GM23338 (cell line): ENCODE measurements at regions not wholly inside any gene's neighbourhood (a gene's known extent, or its start where the extent isn't known, plus 50 kb on each side); places are given as distances from the start of the nearest gene placed in this dataset.

Experiments
- ATAC-seq: fragments of 200-7000 bp; cut with Tn5 transposase; 3 replicates; pipeline ENCODE4 v1.9.1; 2020
- DNase-seq: peaks from one replicate; pipeline ENCODE4 v3.0.0-alpha.2; 2015; ENCODE audit warnings: low spot score
- H2AFZ ChIP-seq: fragments of 200-600 bp; sonication (generic); 2 replicates; pipeline ENCODE4 v1.8.0; 2016; ENCODE audit warnings: antibody characterized with exemption, mild to moderate bottlenecking, moderate library complexity
- H3F3A ChIP-seq: fragments of 200-600 bp; sonication (generic); replicated peaks from 2 replicates; pipeline ENCODE4 v1.8.0; 2017; ENCODE audit warnings: antibody characterized with exemption, mixed run types, low read depth
- H3K27ac ChIP-seq: fragments of 200-600 bp; sonication (generic); 2 replicates; pipeline ENCODE4 v1.6.1; 2016; ENCODE audit warnings: low read depth
- H3K27me3 ChIP-seq: fragments of 200-600 bp; sonication (generic); 2 replicates; pipeline ENCODE4 v1.8.0; 2016; ENCODE audit warnings: mild to moderate bottlenecking, mixed run types, moderate library complexity; ENCODE audit not compliant: insufficient read depth
- H3K36me3 ChIP-seq: fragments of 200-600 bp; sonication (generic); 2 replicates; pipeline ENCODE4 v1.8.0; 2016; ENCODE audit warnings: mild to moderate bottlenecking; ENCODE audit not compliant: insufficient read depth
- H3K4me1 ChIP-seq: fragments of 200-600 bp; sonication (generic); 2 replicates; pipeline ENCODE4 v1.8.0; 2016; ENCODE audit warnings: mild to moderate bottlenecking, moderate library complexity; ENCODE audit not compliant: insufficient read depth
- H3K4me2 ChIP-seq: fragments of 200-600 bp; sonication (generic); 2 replicates; pipeline ENCODE4 v1.7.1; 2017; ENCODE audit warnings: mixed run types
- H3K4me3 ChIP-seq: fragments of 200-600 bp; sonication (generic); 2 replicates; pipeline ENCODE4 v1.6.1; 2016; ENCODE audit warnings: mixed run types
- H3K79me2 ChIP-seq: fragments of 200-600 bp; sonication (generic); replicated peaks from 2 replicates; pipeline ENCODE4 v1.8.0; 2017; ENCODE audit warnings: mild to moderate bottlenecking; ENCODE audit not compliant: insufficient read depth
- H3K9me2 ChIP-seq: fragments of 200-600 bp; sonication (generic); 2 replicates; pipeline ENCODE4 v1.8.0; 2017; ENCODE audit not compliant: insufficient read depth
- H4K20me1 ChIP-seq: fragments of 200-600 bp; sonication (generic); replicated peaks from 2 replicates; pipeline ENCODE4 v1.8.0; 2017; ENCODE audit warnings: mild to moderate bottlenecking; ENCODE audit not compliant: insufficient read depth
- H3K27ac Mint-ChIP-seq: 2 replicates; pipeline ENCODE4 v1.8.0; 2020; ENCODE audit warnings: inconsistent platforms, mild to moderate bottlenecking, moderate library complexity, mixed read lengths
- H3K27me3 Mint-ChIP-seq: 3 replicates; pipeline ENCODE4 v1.8.0; 2022; ENCODE audit warnings: low read depth, mild to moderate bottlenecking, moderate library complexity, mixed read lengths, inconsistent platforms; ENCODE audit not compliant: insufficient read depth, poor library complexity
- H3K36me3 Mint-ChIP-seq: 3 replicates; pipeline ENCODE4 v1.8.0; 2021; ENCODE audit warnings: low read depth, mild to moderate bottlenecking, inconsistent platforms, moderate library complexity, mixed read lengths
- H3K4me1 Mint-ChIP-seq: 3 replicates; pipeline ENCODE4 v1.8.0; 2020; ENCODE audit warnings: mild to moderate bottlenecking, inconsistent platforms, mixed read lengths
- H3K4me3 Mint-ChIP-seq: 3 replicates; pipeline ENCODE4 v1.8.0; 2021; ENCODE audit warnings: moderate library complexity, mild to moderate bottlenecking, inconsistent platforms, mixed read lengths
- H3K9me3 Mint-ChIP-seq: 3 replicates; pipeline ENCODE4 v1.8.0; 2020; ENCODE audit warnings: moderate library complexity, mild to moderate bottlenecking, inconsistent platforms, mixed read lengths
- CREB1 ChIP-seq: fragments of 250-450 bp; sonication (Bioruptor Pico); IDR thresholded peaks from 2 replicates; pipeline ENCODE4 v1.5.0; 2020; ENCODE audit warnings: low read depth, mild to moderate bottlenecking, moderate library complexity
- CTCF ChIP-seq, 2 experiments: fragments of 200-600 bp in 1 of 2; sonication (generic) in 1 of 2; conservative IDR thresholded peaks; 2 replicates each; pipeline versions ENCODE4 v1.5.1 to v1.6.1; 2016 to 2017; ENCODE audit warnings: antibody characterized with exemption in 2 of 2, low read depth in 2 of 2, mild to moderate bottlenecking in 2 of 2, moderate library complexity in 1 of 2
- ETS1 ChIP-seq: IDR thresholded peaks from 2 replicates; pipeline ENCODE4 v1.6.1; 2016; ENCODE audit warnings: antibody characterized with exemption
- REST ChIP-seq: IDR thresholded peaks from one replicate; pipeline ENCODE4 v1.6.1; 2018; ENCODE audit warnings: antibody characterized with exemption; ENCODE audit not compliant: unreplicated experiment
- STAT1 ChIP-seq: IDR thresholded peaks from one replicate; pipeline ENCODE4 v1.6.1; 2016; ENCODE audit warnings: antibody characterized with exemption; ENCODE audit not compliant: unreplicated experiment
- ZNF114 ChIP-seq: fragments of 250-450 bp; sonication (Bioruptor Pico); IDR thresholded peaks from 2 replicates; pipeline ENCODE4 v1.5.0; 2020; ENCODE audit warnings: mild to moderate bottlenecking, moderate library complexity
- ZNF331 ChIP-seq: fragments of 250-450 bp; sonication (Bioruptor Pico); IDR thresholded peaks from 2 replicates; pipeline ENCODE4 v1.5.0; 2020; ENCODE audit warnings: low read depth, mild to moderate bottlenecking, moderate library complexity
- ZNF462 ChIP-seq: fragments of 250-450 bp; sonication (Bioruptor Pico); IDR thresholded peaks from 2 replicates; pipeline ENCODE4 v1.5.0; 2020; ENCODE audit warnings: mild to moderate bottlenecking, moderate library complexity

- H3K79me2 ChIP-seq = no peaks in the 10 kb centered on the region
- H3K27ac ChIP-seq = no peak overlapping the region
- H3K36me3 ChIP-seq = no peaks in the 10 kb centered on the region
- no peaks in the 10 kb centered on the region for H3K36me3 Mint-ChIP-seq
- no peaks in the 10 kb centered on the region for H4K20me1 ChIP-seq
- no peak overlapping the region for H2AFZ ChIP-seq
- H3K27me3 ChIP-seq = peaks cover 9% of the 10 kb centered on the region; the same call in 1 of the 2 replicates
- peaks cover 3% of the 10 kb centered on the region; the same call in 1 of the 3 replicates for H3K4me1 Mint-ChIP-seq
- H3K4me1 ChIP-seq = no peaks in the 10 kb centered on the region
- no peak overlapping the region for H3K4me2 ChIP-seq
- H3K27ac Mint-ChIP-seq = no peak overlapping the region
- ATAC-seq (no peak), DNase-seq (no peak)
- H3K27me3 Mint-ChIP-seq = peaks cover 20% of the 10 kb centered on the region
- H3K4me3 Mint-ChIP-seq = no peak overlapping the region
- no peaks in the 10 kb centered on the region for H3F3A ChIP-seq
- H3K9me3 Mint-ChIP-seq = no peaks in the 10 kb centered on the region; the same call in 2 of the 3 replicates
- TF ChIP-seq STAT1 (no peak), ZNF114 (CRISPR knock-in tag) (no peak), CTCF (conservative IDR thresholded peaks at IDR 0.05; ENCODE audit: low read depth in 2 of 2) (no peak), ZNF331 (CRISPR knock-in tag) (no peak)
- no peak overlapping the region for H3K4me3 ChIP-seq
- no peaks in the 10 kb centered on the region for H3K9me2 ChIP-seq
Measured at GRCh38 chr5:1657161-1657741, 133.5 kb upstream of the LPCAT1 start.

GRCh38 chr5:1656271-1656975, 132.7 kb upstream of the LPCAT1 start:
- Histone ChIP-seq H3K4me1 (no peaks in the 10 kb centered on the region), H3K4me2 (no peak overlapping the region), H3K9me2 (no peaks in the 10 kb centered on the region), H3K27ac (no peak overlapping the region), H4K20me1 (no peaks in the 10 kb centered on the region), H3K27me3 (peaks cover 9% of the 10 kb centered on the region; the same call in 1 of the 2 replicates), H3K79me2 (no peaks in the 10 kb centered on the region), H3K36me3 (no peaks in the 10 kb centered on the region), H3F3A (no peaks in the 10 kb centered on the region), H3K4me3 (no peak overlapping the region), H2AFZ (no peak overlapping the region)
- no peak overlapping the region for H3K27ac Mint-ChIP-seq
- no peaks in the 10 kb centered on the region for H3K36me3 Mint-ChIP-seq
- no peak for DNase-seq
- no peaks in the 10 kb centered on the region; the same call in 2 of the 3 replicates for H3K9me3 Mint-ChIP-seq
- ATAC-seq = no peak
- no peak overlapping the region for H3K4me3 Mint-ChIP-seq
- peaks cover 6% of the 10 kb centered on the region; the same call in 1 of the 3 replicates for H3K4me1 Mint-ChIP-seq
- H3K27me3 Mint-ChIP-seq = peaks cover 17% of the 10 kb centered on the region
- no peak for TF ChIP-seq ETS1
- no peak for TF ChIP-seq REST
- TF ChIP-seq ZNF462 (CRISPR knock-in tag) = no peak
- no peak for TF ChIP-seq CREB1 (CRISPR knock-in tag)
